Duodenal mucosa (tissue), 2 donors: ENCODE measurements at regions not wholly inside any gene's neighbourhood (a gene's known extent, or its start where the extent isn't known, plus 50 kb on each side); places are given as distances from the start of the nearest gene placed in this dataset.

Experiments used
- H3K27ac ChIP-seq: one replicate; pipeline ENCODE4 v1.7.0; 2013; ENCODE audit warnings: low read depth, low read length
- H3K27me3 ChIP-seq, 2 donors: one replicate each; pipeline ENCODE4 v1.7.0; 2013; ENCODE audit warnings: low read length in 2 of 2, control low read depth in 1 of 2; ENCODE audit not compliant: insufficient read depth in 2 of 2, control insufficient read depth in 1 of 2
- H3K36me3 ChIP-seq, 2 donors: one replicate each; pipeline ENCODE4 v1.7.0; 2013; ENCODE audit warnings: low read length in 2 of 2, control low read depth in 1 of 2; ENCODE audit not compliant: insufficient read depth in 2 of 2, control insufficient read depth in 1 of 2
- H3K4me1 ChIP-seq, 2 donors: one replicate each; pipeline ENCODE4 v1.7.0; 2013; ENCODE audit warnings: low read length in 2 of 2, control low read depth in 1 of 2; ENCODE audit not compliant: insufficient read depth in 2 of 2, control insufficient read depth in 1 of 2
- H3K4me3 ChIP-seq, 2 donors: one replicate each; pipeline ENCODE4 v1.7.0; 2013; ENCODE audit warnings: low read length in 2 of 2, low read depth in 1 of 2
- H3K9ac ChIP-seq, 2 donors: one replicate each; pipeline ENCODE4 v1.7.0; 2013; ENCODE audit warnings: low read length in 2 of 2, low read depth in 1 of 2
- H3K9me3 ChIP-seq, 2 donors: one replicate each; pipeline ENCODE4 v1.7.0; 2013; ENCODE audit warnings: low read length in 2 of 2, control low read depth in 1 of 2; ENCODE audit not compliant: control insufficient read depth in 1 of 2

- Histone ChIP-seq H3K27me3 (no peaks in the 10 kb centered on the region), H3K36me3 (no peaks in the 10 kb centered on the region), H3K4me3 (no peak overlapping the region), H3K9me3 (no peaks in the 10 kb centered on the region), H3K4me1 (no peaks in the 10 kb centered on the region), H3K27ac (no peak overlapping the region), H3K9ac (no peak overlapping the region)
Measured at GRCh38 chr12:24071842-24072241, 122.4 kb upstream of the SOX5 start.

GRCh38 chr12:24069532-24070395 lies 120.3 kb upstream of the SOX5 start:
- no peaks in the 10 kb centered on the region for H3K27me3 ChIP-seq
- H3K9ac ChIP-seq = no peak overlapping the region
- H3K27ac ChIP-seq = no peak overlapping the region
- H3K9me3 ChIP-seq = no peaks in the 10 kb centered on the region
- H3K4me1 ChIP-seq = no peaks in the 10 kb centered on the region
- no peaks in the 10 kb centered on the region for H3K36me3 ChIP-seq
- H3K4me3 ChIP-seq = no peak overlapping the region

- Histone ChIP-seq H3K4me1 (no peaks in the 10 kb centered on the region), H3K9ac (no peak overlapping the region), H3K4me3 (no peak overlapping the region), H3K9me3 (no peaks in the 10 kb centered on the region), H3K27me3 (no peaks in the 10 kb centered on the region), H3K27ac (no peak overlapping the region), H3K36me3 (no peaks in the 10 kb centered on the region)
Measured at GRCh38 chr12:24066865-24067264, 117.4 kb upstream of the SOX5 start.

GRCh38 chr12:24066097-24066496 lies 116.6 kb upstream of the SOX5 start:
- Histone ChIP-seq H3K4me3 (no peak overlapping the region), H3K36me3 (no peaks in the 10 kb centered on the region), H3K4me1 (no peaks in the 10 kb centered on the region), H3K27ac (no peak overlapping the region), H3K9me3 (no peaks in the 10 kb centered on the region), H3K9ac (no peak overlapping the region), H3K27me3 (no peaks in the 10 kb centered on the region)

- Histone ChIP-seq H3K9ac (no peak overlapping the region), H3K27ac (no peak overlapping the region), H3K4me3 (no peak overlapping the region), H3K27me3 (no peaks in the 10 kb centered on the region), H3K9me3 (no peaks in the 10 kb centered on the region), H3K4me1 (no peaks in the 10 kb centered on the region), H3K36me3 (no peaks in the 10 kb centered on the region)
Measured at GRCh38 chr12:24062642-24063245, 113.3 kb upstream of the SOX5 start.

- H3K36me3 ChIP-seq = no peaks in the 10 kb centered on the region
- H3K9me3 ChIP-seq = no peaks in the 10 kb centered on the region
- no peaks in the 10 kb centered on the region for H3K4me1 ChIP-seq
- H3K9ac ChIP-seq = no peak overlapping the region
- no peak overlapping the region for H3K27ac ChIP-seq
- H3K4me3 ChIP-seq = no peak overlapping the region
- no peaks in the 10 kb centered on the region for H3K27me3 ChIP-seq
Measured at GRCh38 chr12:24060089-24060488, 110.6 kb upstream of the SOX5 start.

GRCh38 chr12:24057920-24058476 lies 108.5 kb upstream of the SOX5 start:
- no peak overlapping the region for H3K9ac ChIP-seq
- no peaks in the 10 kb centered on the region for H3K9me3 ChIP-seq
- H3K4me3 ChIP-seq = no peak overlapping the region
- no peaks in the 10 kb centered on the region for H3K36me3 ChIP-seq
- no peak overlapping the region for H3K27ac ChIP-seq
- H3K27me3 ChIP-seq = no peaks in the 10 kb centered on the region
- no peaks in the 10 kb centered on the region for H3K4me1 ChIP-seq

- Histone ChIP-seq H3K36me3 (no peaks in the 10 kb centered on the region), H3K9ac (no peak overlapping the region), H3K27ac (no peak overlapping the region), H3K4me3 (no peak overlapping the region), H3K27me3 (no peaks in the 10 kb centered on the region), H3K9me3 (no peaks in the 10 kb centered on the region), H3K4me1 (no peaks in the 10 kb centered on the region)
Measured at GRCh38 chr12:24055747-24056146, 106.3 kb upstream of the SOX5 start.

- Histone ChIP-seq H3K4me1 (no peaks in the 10 kb centered on the region), H3K4me3 (no peak overlapping the region), H3K27ac (no peak overlapping the region), H3K36me3 (no peaks in the 10 kb centered on the region), H3K9me3 (no peaks in the 10 kb centered on the region), H3K9ac (no peak overlapping the region), H3K27me3 (no peaks in the 10 kb centered on the region)
Measured at GRCh38 chr12:24054416-24054815, 104.9 kb upstream of the SOX5 start.

GRCh38 chr12:24049728-24050127 lies 100.3 kb upstream of the SOX5 start:
- Histone ChIP-seq H3K27ac (no peak overlapping the region), H3K4me1 (no peaks in the 10 kb centered on the region), H3K4me3 (no peak overlapping the region), H3K9me3 (no peaks in the 10 kb centered on the region), H3K9ac (no peak overlapping the region), H3K27me3 (no peaks in the 10 kb centered on the region), H3K36me3 (no peaks in the 10 kb centered on the region)
